HG03066 (cell line): ENCODE measurements at regions not wholly inside any gene's neighbourhood (a gene's known extent, or its start where the extent isn't known, plus 50 kb on each side); places are given as distances from the start of the nearest gene placed in this dataset.
"Not testable (repeated sequence)": the region's sequence is repeated elsewhere in the genome, so short reads cannot be mapped to it uniquely, and the experiment has no call there.

Experiments used
- ATAC-seq: cut with Tn5 transposase; IDR thresholded peaks from one replicate; pipeline ENCODE4 v1.9.1; 2021; ENCODE audit warnings: low read depth; ENCODE audit not compliant: unreplicated experiment

DNA sequence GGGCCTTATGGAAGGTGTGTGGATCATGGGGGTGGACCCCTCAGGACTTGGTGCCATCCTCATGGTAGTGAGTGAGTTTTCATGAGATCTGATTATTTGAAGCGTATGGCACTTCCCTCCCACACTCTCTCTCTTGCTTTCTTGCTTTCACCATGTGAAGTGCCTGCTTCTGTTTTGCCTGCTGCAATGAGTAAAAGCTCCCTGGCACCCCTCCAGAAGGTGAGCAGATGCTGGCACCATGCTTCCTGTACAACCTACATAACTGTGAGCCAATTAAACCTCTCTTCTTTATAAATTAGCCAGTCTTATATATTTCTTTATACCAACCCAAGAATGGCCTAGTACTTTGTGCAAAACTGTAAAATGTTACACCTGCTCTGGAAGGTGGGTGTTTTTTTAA lies 396.8 kb upstream of the HS3ST5 start:
- no peak for ATAC-seq

DNA sequence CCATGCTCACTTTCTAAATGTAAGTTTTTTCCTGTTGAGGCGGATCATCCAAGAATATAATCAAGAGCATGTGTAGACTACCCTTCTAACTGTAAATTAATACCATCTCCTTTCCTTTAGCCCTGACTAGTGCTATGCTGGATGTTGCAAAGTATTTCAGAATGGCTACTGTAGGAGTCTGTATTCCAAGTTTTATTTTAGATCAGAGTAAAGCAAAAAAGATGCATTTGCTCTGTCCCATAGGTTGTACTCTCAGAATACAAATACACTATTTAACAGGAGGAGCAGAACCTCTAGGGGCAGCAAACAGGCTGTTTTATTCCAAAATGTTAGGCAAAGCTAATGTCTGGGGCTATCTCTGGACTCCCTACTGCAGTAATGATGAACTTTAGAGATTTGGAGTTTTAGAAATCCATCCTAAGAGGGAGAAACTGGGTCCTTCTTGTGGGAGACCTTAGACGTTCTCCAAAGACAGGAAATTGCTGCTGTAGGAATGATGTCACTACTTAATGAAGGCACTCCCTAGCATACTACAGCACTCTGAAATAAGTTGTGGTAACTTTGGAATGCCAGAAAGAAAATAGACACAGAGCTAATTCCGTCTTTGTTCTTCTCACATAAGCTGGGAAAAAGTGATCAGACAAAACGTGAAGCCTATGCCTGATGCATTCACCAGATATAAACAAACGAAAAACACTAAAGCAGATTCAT lies 392.4 kb upstream of the HS3ST5 start:
- ATAC-seq = no peak

DNA sequence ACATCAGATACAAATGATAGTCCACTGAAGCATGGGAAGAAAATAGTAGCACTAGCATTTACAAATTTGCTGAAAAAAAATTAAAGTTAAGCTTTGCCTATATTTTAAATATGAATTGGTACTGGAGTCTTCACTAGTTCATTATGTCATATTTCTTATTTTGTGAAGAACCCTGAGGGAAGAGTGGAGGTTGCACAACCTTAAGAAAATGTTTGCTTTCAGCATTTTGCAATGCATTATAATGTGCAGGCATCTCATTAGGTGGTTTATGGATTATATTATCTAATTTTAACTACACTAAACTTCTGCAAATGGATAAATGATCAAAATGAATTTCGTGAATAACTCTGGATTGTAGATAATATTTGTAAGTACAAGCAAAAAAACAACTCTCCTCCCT lies 390.8 kb upstream of the HS3ST5 start:
- ATAC-seq = no peak

DNA sequence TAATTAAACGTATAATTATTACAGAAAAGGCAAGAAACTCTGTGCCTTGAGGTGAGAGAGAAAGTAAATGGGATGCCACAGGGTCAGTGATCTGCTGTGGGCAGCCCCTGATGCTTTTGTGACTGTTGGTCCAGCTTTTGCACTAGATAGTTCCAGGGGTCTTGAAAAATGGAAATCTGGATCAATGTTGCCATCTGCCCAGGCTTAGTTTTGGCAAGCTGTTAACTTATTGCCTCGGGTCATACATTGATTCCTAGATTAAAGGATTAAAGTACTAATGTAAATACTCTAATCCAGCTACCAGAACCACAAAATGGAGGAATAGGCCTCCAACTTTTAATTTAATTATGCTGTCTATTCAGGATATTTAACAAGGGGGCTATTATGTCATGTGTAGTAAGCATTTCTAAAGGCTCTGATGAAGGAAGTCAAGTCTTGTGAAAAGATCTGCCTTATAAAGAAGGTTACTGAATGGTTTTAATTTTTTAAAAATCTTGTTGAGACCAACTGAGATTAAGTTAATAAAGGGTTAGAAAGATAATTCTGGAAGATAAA lies 376.0 kb upstream of the HS3ST5 start:
- ATAC-seq = no peak

DNA sequence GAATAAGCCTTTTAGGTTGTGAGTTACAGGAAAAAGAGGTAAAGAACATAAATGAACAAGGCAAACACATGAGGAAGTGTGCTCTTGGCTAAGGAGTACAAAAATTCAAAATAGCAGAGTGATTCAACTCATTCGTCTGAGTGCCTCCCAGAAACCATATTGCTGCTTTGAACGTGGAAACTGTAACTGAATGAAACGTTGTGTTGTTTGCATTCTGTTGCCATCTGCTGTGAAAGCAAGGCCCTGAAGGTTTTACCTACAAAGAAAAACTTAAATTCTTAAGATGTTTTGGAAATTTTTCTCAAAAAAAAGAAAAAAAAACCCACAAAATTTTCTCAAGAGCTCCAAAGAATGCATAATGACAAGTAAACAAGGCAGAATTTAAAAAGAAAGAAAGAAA lies 375.4 kb upstream of the HS3ST5 start:
- no peak for ATAC-seq

DNA sequence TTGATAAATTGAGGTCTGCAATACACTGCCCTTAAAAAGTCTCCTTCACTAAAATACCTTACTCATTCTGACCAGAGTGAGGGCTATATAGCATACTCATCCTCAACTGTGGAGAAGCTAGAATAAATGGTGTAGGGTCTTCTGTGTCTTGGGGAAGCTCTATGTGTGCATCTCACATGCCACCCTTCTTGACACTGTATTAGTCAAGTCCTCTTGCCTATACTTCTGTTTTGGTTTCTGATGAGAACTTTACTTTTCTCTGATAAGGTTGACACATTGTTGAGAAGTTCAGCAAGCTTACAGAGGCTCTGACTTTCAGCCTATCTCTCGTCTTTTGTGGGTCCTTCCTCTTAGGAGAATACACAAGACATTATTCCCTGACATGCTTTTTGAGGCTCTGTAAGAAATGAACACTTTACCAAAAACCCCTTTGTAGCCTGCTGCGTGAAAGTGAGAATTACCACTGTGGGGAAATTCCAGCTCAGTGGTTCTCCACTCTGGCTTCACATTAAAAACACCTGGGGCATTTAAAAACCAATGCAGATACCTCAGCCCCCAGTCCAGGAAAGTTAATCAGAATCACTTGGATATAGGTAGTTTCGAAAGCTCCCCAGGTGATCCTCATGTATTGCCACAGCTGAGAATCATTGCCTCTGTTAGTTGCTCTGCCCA lies 372.1 kb upstream of the HS3ST5 start:
- no peak for ATAC-seq

DNA sequence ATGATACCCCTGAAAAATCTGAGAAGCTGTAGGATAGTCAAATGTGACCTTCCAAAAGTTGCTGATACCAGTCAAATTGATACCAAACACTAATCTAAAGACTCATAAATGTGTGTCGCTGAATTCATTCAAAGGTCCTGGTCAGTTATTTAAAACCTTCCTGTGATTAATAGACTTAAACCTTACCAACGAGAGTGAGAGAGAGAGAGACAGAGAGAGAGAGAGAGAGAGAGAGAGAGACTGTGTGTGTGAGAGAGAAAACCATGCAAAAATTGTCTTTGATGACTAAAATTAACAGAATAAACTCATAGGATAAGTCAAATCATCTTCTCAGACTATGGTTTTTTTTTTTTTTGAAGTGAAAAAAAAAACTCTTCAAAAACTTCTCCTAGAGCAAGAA lies 370.9 kb upstream of the HS3ST5 start:
- no peak for ATAC-seq

DNA sequence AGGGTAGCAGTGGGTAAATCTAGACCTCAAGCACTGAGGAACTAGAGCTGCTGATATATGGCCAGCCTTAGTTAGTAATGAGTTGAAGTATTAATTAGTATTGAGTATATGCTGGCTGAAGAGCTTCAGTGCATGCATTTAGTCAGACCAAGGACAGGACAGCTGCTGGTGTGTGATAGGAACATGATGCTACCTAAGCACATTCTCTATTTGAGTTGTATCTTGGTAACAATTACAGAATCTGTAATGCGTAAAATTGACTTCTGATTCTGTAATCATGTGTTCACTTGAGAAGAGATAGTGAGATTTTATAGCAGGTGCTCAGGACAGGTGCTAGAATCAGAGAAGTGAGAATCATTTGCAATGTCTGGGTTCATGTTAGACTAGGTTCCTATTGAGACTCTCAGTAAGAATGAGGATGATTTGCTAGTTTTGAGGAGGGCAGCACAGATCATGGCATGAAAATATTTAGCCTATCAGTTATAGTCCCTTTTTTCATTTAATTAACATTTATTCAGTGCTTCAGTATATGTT lies 369.4 kb upstream of the HS3ST5 start:
- no peak for ATAC-seq

DNA sequence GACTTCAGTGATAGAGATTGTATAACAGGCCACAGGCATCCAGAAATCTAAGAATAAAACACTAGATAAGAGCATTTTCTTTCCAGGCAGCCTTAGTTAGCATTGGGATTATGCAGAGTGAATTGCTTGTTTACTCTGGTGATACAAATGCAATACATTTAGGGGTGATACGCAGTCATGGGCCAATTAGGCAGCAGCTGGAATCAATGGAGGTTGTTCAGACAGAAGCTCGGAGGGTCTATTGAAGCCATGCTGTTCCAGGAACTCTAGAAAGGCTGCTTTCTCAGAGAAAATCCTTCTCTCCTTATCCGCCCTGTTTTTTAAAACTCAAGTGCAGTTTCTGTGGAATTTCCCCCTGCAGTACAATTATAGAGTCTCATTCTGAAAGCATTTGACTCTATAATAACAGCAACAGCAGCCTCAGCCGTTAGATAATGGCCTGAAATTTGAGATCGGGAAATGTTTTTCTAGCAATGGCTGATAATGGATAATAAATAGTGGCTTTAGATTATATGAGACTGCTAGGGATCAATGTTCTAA lies 364.3 kb upstream of the HS3ST5 start:
- no peak for ATAC-seq

DNA sequence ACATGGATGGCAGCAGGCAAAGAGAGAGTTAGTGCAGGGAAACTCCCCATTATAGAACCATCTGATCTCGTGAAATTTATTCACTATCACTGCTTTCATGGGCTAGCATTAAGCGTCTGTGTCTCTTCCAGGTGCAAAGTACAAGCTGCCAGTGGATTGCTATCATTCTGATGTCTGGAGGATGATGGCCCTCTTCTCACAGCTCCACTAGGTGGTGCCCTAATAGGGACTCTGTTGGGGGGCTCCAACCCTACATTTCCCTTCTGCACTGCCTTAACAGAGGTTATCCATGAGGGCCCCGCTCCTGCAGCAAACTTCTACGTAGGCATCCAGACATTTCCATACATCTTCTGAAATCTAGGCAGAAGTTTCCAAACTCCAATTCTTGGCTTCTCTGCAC lies 347.8 kb upstream of the HS3ST5 start:
- no peak for ATAC-seq

DNA sequence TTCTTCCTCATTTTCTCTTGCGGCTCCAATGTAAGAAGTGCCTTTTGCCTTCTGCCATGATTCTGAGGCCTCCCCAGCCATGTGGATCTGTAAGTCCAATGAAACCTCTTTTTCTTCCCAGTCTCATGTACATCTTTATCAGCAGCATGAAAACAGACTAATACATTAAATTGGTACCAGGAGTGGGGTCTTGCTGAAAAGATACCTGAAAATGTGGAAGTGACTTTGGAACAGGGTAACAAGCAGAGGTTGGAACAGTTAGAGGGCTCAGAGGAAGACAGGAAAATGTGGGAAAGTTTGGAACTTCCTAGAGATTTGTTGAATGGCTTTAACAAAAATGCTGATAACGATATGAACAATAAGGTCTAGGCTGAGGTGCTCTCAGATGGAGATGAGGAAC lies 316.7 kb upstream of the HS3ST5 start:
- ATAC-seq = no peak

DNA sequence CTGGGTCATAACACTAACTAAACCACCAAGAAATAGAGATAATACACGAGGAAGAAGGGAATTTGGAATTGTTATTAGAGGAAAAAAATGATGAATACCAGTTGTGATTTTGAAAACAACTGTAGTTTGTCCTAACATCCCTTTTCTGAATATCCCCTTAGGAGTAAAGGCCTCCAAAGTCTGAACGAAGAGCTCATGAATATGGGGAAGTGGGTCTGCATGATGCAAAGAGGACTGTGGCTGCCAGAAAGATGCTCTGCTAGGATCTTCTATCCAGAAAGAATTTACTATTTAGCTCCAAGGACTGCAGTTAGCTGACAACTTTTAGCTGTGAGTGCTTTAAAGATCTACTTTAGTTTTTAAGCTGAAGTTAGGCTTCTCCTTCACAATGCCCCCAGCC lies 308.8 kb upstream of the HS3ST5 start:
- ATAC-seq = no peak

DNA sequence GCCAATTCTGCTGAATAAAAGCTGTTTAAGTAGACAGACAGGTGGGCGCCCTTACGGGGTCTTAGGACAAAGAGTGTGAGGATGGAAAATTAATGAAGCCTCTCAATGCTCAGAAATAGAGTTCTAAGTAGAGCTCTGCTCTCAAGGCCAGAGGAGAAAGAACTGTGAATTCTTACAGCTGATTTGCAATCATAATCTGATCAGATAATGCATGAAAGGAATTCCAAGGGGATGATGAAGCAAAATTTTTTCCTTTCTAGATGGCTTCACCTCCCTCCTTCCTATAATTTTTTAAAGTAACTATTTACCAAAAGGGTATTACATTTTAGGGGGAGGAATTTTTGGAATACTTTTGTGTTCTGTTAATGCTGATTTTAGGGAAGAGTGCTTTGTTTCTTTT lies 308.1 kb upstream of the HS3ST5 start:
- no peak for ATAC-seq

DNA sequence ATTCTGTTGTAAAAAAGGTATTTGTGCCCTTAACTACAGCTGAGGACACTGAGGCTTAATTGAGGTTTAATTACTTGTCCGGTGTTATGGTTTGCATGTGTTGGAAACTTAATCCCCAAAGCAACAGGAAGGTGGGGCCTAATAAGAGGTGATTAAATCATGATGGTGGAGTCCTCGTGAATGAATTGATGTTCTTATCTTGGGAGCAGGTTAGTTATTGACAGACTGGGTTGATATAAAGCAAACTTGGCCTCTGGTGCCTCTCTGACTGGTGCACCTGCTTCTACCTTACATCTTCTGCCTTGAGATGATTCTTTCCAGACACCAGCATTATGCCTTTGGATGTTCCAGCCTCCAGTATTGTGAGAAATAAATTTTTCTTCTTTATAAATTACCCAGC lies 306.5 kb upstream of the HS3ST5 start:
- no peak for ATAC-seq

DNA sequence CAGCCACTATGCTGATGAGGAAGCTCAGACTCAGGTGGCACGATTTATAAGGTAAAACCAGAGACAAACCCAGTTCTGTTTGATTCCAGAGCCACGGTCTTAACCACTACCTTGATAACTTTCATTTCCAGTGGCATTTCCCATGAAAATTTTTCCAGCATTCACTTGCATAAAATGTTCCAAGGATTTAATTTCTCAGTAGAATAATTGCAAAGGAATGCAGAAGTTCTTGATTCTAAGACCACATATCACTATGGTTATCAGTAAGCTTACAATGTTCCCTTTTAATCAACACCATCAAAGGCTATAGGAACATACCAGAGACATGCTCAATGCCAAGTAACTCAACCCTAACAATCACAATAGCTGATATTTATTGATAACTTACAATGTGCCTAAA lies 306.0 kb upstream of the HS3ST5 start:
- no peak for ATAC-seq

DNA sequence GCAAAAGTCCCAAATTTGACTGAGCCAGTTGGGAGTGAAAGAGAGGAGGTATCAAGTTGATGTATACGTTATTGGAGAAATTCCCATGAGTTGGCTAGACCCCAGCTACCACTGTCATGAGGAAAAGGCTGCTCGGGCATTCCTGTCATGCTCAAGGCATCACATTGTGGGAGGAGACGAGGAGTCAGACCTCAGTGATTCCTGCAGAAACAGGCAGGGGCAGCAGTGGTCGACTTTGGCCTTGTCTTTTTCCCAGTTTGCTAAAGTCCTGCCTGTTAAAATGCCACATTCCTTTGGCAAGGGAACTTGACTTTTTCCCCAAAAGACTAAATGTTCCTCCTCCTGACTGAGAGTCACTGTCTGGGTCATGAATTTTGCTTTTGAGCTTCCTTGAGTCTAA lies 295.5 kb upstream of the HS3ST5 start:
- no peak for ATAC-seq

DNA sequence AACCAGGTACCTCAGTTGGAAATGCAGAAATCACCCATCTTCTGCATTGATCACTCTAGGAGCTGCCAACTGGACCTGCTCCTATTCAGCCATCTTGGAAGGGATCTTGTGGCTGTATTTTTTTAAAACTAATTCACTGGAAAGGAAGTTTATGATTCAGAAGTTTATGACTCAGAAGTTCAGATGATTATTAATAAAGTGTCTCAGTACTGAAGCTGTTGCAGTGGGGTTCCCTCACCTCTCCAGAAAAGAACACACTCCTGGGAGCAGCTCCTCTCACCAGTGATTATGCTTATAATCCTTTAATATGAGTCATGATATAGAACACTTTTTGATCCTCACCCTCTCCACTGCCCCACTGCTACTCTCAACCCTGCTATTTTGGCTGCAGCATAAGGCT lies 291.2 kb upstream of the HS3ST5 start:
- no peak for ATAC-seq

DNA sequence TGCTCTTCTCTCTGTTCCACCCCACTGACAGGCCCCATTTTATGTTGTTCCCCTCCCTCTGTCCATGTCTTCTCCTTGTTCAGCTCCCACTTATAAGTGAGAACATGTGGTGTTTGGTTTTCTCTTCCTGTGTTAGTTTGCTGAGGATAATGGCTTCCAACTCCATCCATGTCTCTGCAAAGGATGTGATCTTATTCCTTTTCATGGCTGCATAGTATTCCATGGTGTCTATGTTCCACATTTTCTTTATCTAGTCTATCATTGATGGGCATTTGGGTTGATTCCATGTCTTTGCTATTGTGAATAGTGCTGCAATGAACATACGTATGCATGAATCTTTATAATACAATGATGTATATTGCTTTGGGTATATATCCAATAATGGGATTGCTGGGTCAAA lies 283.4 kb upstream of the HS3ST5 start:
- not testable (repeated sequence) for ATAC-seq

DNA sequence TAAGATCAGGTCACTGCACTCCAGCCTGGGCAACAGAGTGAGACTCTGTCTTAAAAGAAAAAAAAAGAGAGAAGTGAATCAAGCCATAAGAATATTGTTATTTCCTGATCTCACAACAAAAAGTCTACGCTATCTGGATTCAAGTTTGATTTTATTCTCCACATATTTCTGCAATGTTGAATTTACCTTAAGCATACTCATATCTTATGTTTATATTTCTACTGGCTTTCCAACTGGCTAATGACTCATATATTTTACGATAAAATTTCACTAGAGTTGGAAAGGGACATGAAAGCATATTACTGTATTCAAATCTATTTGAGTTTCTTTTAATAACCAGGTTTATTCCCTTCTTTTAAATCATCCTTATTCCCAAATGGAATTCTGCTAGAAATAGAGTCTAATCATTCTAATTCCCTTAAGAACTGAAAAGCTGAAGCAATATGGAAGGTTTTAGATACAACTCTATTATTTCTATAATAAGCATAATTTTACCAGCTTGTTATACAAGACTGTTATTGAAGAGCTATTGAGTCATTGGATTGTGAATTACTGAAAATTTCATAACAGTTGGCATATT lies 276.9 kb upstream of the HS3ST5 start:
- no peak for ATAC-seq

DNA sequence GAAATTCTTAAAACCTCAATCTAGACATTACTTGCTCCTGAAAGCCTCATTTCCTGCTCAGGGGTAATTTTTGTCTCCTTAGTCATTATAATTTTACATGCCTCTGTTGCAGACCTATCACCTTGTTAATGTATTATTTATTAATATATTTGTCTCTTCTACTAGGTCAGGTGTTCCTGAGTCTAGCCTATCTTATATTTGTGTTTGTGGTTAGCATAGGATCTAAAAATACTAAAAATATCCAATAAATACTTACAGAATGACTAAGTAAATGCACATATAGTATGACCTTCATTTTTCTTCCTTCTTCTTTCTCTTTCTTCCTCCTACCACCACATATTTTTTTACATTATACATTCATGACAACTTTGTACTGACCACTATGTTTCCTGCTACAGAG lies 268.9 kb upstream of the HS3ST5 start:
- no peak for ATAC-seq

DNA sequence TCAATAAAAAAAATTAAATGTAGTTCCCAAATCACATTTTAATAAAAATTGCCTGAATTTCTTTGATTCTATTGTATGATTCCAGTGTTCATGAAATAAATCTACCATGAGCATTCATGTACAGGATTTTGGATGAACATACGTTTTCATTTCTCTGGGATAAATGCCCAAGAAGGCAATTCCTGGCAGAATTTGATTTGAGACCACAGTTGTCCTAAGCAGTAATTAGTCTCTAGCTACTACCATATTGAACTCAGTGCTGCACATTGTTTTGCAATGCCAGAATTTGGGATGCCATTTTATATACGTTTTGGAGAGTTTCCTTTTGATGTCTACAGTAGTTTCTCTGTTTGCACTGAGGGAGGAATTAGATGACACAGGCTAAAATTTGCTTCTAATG lies 265.3 kb upstream of the HS3ST5 start:
- ATAC-seq = no peak
